HG03521 (cell line): ENCODE measurements at regions not wholly inside any gene's neighbourhood (a gene's known extent, or its start where the extent isn't known, plus 50 kb on each side); places are given as distances from the start of the nearest gene placed in this dataset.

ENCODE experiments used
- ATAC-seq: cut with Tn5 transposase; IDR thresholded peaks from one replicate; pipeline ENCODE4 v1.9.1; 2021; ENCODE audit warnings: mild to moderate bottlenecking, moderate library complexity; ENCODE audit not compliant: unreplicated experiment

DNA sequence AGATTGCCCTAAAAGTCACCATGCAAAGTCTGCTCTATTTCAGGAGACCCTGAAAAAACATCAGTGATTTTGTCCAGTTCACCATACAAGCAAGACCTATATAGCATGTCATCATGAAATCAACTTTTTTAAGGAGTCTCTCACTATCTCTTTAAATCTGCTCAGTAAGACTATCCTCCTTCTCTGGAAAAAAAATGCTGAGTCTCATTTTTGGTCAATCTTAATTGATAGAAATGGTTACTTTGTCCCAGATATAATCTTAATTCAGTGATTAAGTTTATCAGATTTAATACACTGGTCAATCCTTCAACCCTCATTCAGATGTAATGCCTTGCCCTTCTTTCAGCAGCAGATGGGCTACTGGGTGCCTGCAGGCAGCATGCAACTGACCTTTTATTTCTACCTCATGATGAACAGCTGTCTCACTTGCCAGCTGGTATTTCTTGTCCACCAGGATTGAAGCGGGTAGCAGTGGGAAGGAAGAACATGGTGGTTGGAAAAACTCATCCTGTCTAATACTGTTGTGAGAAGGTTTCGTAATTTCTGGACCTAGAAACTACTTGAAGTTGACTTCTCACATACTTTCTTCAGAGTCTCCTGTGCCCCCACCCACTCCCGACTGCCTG lies 375.3 kb downstream of the DNAH5 start:
- ATAC-seq: no peak

DNA sequence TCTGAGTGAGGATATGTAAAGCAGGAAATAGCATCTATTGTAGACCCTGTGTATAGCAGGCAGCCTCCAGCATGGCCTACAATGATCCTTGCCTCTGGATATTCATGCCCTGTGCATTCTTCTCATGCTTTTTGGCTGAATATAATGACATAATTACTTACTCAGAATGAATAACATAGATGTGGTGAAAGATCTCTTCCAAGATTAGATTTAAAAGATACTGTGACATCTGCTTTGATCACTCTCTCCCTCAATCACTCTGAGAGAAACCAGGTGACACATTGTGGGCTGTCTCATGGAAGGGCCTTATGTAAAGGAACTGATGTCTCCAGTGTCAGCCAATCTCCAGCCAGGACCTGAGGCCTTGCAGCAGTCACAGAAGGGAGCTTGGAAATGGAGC lies 376.7 kb downstream of the DNAH5 start:
- ATAC-seq: no peak

DNA sequence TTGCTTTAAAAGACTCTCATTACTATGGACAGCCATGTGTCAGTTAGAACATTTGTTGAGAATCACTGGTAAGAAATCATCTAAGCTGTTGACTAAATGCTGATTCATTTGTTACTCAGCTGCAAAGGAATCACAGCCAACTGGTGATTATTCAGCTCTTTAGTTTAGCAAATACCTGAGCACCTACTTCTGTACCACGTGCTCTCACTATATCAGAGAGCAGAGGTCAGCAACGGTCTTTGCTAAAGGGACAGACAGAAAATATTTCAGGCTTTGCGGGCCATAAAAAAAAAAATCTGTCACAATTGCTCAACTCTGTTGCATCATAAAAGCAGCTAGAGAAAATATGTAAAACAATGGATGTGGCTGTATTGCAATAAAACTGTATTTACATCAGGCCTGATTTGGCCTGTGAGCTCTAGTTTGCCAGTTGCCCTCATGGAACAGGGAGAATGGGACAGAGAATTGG lies 377.6 kb downstream of the DNAH5 start:
- no peak for ATAC-seq

DNA sequence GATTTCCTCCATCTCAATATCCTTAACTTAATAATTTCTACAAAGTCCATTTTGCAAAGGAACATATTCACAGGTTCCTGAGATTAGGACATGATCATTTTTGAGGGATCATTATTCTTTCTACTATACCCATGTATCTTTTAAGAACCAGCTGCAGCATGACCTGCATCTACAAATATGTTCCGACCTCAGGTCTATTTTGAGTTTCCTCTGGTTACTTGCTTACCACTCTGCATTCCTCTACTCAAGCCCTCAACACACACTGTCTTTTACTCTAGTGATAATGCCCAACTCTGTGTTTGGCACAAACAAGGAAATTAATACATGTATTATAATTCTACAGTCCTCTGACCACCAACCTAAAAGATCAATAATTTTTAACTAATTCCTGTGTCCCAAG lies 386.1 kb downstream of the DNAH5 start:
- no peak for ATAC-seq

DNA sequence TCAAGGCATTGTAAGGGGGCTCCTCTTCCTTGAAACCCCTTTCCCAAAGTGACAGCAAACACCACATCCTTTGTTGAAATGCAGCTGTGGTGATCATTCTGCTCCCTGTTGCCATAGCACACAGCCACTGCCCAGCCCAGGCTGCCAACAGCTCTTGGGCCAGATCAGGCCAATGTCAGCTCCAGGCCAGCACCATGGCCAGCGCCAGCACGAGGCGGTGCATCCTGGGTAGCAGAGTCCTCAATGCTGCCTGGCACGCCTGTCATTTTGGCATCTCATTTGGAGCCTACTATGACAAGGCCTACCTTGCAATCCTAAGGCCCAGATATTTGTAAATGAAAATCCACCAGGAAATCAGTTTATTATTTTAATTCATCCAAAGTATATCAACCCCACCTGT lies 390.6 kb downstream of the DNAH5 start:
- no peak for ATAC-seq

DNA sequence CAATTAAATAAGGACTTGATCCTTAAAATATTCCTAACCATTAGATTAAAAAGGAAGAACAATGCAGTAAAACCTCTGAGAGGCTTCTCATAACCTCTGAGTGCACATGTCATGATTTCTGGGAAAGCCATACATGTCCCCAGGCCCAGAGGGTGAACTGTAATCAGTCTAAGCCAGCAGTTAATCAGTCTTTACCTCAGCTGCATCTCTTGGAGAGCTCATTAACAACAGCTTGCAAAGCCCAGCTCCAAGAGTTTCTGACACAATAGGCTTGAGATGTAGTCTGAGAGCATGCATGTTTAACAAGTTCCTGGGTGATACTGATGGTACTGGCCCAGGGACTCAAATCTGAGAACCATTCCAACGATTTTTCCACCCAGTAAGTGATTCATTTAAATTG lies 392.1 kb downstream of the DNAH5 start:
- ATAC-seq: no peak

DNA sequence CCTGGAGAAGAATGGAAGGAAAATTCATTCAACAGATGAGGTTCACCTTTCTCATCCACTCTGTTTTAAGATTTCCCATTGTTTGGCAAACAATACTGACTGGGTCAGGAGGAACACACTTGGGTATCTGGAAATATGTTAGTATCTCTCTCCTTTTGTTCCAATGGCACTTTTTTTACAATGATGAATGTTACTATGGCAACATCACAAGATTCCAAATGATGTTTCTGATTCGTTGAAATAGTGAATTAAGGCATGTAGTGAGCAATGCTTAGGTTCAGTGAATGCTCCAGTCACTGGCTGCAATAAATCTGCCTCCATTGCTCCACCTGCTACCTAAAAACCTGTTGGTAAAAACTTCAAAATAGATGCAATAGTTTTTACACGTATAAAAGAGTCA lies 392.8 kb downstream of the DNAH5 start:
- ATAC-seq: no peak

DNA sequence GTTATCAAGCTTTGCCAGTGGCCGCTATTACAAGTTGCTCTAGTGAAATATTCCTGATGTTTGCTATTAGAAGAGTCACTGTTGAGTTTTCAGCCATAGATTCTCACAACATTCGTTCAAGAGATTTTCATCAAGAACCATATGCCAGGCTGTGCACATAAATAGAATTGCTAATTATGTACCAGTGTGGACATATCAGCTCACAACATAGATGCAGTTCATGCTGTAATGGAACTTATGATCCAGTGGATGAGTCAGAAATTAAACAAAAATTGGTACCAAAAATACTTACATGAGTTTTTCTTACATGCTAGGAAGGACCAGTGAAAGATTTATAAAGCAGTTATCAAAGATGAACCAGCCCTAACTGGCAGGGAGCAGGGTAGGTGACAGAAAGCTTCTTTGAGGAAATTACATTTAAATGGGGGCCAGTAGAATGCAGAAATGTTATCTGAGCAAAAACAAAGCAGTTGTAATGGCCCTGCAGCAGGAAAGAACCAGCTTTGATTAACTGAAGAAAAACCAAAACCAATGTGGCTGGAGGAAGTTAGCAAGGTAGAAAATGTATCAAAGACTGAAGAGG lies 404.2 kb downstream of the DNAH5 start:
- no peak for ATAC-seq

DNA sequence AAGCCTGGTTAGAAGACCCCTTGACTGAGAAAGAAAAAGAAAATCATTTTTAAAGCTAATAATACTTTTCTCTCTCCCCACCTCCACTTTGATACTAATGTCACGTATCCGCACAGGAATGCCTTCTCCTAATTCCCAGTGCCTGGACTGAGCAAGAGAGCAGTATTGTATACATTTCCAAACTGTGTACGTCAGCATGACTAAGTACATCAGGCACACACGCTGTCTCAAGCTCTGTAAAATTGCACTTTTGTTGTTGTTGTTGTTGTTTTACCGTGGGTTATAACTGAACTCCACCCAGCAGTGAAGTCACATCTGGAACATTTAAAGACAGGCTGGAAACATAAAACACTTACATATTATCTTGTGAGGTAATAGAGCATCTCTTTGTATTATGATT lies 407.6 kb downstream of the DNAH5 start:
- no peak for ATAC-seq

DNA sequence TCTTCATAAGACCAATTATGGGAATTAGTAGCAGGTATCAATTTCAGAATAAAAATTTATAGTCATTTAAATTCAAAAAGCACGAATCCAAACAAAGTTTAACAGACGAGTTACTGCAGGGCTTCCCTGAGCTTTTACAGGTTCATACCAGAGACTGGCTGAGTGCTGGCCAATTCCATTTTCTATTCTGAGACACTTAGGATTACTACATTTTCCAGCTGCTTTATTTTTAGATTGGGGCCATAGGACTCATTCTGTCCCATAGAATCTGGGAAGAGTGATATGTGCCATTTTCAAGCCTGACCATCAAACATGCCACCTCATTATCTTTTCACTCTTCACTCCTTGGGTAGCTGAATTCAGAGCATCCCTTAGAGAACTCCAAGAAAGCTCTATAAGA lies 410.7 kb downstream of the DNAH5 start:
- no peak for ATAC-seq

DNA sequence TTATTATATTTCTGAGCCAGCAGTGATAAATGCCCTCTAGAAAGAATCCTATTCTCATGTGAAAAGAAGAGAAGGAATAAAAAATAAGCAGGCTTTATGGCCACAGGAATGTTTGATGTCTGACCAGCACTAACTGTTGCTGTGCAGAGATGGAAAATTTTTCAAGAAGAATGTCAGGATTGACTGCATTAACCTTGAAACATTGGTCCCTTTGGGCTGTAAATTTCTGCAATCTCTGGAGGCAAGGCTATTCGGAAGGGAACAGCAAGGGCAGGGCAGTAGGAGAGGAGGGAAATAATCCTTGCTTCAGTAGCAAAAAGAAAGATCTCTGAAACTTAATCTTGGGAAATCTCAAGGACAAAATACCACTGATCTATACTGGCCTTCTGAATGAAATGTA lies 415.2 kb downstream of the DNAH5 start:
- no peak for ATAC-seq

DNA sequence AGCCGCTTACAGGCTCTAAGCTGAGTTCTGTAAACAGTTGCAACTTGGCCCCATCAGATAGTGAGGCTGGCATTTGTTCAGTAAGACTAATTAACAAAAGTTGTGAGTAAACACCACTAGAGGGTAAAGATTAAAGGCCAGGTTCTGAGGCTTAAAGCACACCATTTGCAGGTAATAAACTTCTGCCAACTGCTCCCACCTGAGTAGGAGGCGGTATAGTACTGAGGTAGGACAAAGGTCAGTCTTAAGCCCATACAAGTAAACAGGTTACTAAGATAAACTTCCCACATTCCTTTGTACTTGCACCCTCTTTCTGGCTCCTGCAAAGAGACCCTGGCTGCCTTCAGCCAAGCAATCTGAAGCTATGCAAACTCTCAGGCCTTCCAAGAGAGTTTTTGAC lies 419.6 kb downstream of the DNAH5 start:
- no peak for ATAC-seq

DNA sequence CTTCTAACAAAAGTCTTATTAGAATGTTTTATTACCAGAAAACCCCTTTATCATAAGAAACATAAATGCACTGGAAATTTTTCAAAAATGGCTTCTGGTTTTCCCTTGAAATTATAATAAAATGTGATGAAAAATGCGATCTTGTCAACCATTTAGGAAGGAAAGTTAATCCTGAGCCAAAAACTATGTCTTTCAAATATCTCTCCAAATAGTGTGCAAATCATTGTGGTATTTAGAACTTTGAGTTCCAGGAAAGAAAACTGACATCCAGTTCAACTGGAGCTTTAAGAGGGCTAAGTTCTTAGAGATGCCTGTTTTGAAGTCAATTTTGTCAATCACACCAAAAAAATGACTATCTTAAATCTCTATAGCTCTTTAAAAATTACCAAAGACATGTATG lies 425.4 kb downstream of the DNAH5 start:
- ATAC-seq: no peak

DNA sequence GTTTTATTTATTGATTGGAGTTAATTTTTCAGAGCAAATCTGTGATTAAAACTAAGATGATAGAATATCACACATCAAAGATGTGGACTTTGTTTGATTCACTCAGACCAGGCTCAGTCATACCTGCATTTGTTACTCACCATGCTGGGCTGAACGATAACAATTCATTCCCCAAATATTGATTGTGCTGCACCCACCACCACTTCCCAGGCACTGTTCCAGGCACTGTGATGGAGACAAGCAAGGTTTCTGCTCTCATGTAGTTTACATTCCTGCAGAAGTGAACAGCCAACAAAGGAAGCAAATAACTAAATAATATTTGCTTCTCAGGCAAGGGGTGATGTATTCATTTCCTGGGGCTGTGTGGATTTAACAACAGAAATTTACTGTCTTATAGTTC lies 428.3 kb downstream of the DNAH5 start:
- no peak for ATAC-seq

DNA sequence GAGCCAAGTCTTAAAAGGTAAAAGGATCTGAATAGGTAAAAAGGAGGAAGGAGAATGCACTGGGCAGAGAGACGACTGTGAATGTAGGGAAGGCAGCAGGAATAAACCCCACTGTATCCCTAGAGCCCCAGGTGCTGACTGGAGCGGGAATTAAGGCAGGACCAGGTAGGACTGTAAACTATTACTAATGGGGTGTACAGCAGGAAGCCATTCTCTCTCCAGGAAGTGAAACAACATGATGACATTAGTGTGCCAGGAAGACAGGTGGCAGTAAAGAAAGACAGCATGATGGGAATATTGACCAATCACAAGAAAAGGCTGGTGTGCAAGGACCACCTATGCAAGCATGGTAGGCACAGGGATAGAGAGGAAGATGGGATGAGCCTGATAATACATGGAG lies 433.0 kb downstream of the DNAH5 start:
- ATAC-seq: no peak

DNA sequence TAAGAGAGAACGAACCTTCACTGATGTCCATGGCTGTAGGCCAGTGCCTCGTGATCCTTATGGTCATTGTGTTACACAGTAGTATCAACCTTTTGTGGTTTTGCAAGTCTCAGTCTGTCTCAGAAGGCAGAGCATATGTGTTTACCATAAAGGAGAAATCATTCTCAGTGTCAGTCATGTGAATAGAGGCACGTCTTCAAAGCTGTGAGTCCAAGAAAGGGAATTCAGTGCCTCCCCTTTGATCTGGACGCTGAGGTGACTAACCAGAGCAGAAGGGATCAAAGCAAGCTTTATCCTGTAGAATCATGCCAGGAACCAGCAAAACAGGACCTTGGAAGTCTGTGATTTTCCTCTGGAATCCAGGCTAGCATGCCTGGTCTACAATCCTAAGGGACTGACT lies 433.9 kb downstream of the DNAH5 start:
- no peak for ATAC-seq

DNA sequence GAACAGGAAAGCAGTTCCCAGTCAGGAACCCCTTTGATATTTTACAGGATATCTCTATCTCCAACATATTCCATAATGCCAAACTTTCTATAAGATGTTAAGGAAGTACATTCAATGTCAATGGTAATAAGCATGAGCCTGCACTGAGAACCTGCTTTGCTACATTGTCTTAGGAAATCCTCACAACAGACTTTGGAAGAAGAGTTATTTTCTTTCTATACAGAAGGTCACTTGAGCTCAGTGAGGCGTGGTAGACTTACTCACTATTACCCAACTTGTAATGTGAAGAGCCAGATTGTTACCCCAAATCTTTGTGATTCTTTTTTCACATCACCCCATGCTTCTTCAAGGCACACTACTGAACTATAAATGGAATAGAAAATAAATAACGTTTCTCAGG lies 435.9 kb downstream of the DNAH5 start:
- no peak for ATAC-seq

DNA sequence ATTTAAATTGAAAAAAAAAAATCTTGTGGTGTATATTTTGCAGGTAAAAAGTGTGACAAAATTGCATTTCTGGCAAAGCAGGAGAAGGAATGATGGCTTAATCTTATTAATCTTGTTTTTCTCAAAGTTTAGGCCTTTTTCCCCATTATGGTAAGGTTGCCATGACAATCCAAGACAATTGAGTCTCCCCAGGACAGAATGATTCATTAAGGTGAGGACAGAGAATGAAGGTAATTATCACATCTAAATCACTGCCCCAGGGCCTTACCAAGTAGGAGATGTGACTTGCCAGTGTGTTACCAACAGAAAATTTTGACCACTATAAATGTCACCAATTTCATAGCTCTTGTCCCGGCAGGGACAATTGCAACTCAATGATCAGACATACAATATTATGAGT lies 439.2 kb downstream of the DNAH5 start:
- ATAC-seq: no peak

DNA sequence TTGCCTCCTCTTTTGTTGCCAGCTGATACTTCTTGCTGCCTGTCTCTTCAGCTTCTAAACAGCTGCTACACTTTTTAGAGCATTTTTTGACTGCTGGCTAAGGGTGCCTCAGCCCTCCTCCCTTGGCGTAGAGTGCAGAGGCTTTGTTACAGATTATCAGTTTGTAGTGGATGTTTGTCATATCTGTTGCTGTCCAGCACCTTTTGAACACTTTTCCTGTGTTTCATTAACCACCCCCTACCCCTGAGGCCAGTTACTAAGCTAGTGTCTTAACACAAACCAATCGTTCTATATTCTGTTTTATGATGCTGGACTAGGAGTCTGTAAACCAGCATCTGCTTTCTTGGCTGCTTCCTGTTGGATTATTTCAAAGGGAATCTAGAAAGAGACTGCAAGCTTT lies 441.5 kb downstream of the DNAH5 start:
- no peak for ATAC-seq

DNA sequence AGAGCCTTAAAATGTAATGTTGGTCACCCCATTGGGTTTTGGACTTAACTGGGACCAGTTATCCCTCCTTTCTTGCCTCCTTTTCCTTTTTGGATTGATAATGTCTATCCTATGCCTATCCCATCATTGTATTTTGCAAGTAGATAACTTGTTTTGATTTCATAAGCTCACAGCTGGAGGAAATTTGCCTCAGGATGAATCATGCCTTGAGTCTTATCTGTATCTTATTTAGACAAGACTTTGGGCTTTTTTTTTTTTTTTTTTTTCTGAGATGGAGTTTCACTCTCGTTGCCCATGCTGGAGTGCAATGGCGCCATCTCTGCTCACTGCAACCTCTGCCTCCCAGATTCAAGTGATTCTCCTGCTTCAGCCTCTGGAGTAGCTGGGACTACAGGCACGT lies 443.3 kb downstream of the DNAH5 start:
- ATAC-seq: no peak

DNA sequence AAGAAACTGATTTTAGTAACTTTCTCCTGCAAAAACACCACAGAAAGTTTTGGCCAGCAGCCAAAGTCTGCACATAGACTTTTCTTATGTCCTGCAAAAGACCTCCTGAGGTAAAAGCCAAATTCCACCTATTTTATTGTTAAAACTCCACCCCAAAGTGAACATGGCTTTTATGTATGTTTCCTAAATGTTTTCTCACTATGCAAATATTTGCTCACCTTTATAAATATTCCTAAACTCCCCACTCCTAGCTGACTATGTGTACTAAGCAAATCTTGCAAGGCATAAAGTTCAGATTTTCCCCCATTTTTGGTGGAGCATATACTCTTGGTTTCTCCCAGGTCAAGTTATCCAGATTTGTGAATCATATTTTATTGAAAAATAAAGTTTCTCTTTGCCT lies 446.2 kb downstream of the DNAH5 start:
- no peak for ATAC-seq

DNA sequence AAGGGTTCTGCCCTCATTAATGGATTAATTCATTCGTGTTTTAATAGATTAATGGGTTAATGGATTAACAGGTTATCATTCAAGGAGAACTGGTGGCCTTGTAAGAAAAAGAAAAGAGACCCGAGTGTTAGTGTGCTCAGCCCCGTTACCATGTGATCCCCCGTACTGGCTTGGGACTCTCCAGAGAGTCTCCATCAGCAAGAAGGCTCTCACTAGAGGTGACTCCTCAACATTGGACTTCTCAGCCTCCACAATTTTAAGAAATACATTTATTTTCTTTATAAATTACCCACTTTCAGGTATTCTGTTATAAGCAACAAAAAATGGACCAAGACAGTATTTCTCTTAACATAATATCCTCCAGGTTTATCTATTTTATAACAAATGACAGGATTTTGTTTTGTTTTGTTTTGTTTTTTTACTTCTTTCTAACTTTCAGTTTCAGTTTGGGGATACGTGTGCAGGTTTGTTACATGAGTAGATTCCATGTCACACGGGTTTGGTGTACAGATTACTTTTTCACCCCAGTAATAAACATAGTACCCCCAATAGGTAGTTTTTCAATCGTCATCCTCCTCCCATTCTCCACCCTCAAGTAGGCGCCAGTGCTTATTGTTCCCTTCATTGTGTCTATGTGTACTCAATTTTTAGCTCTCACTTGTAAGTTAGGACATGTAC lies 456.1 kb downstream of the DNAH5 start:
- ATAC-seq: no peak

DNA sequence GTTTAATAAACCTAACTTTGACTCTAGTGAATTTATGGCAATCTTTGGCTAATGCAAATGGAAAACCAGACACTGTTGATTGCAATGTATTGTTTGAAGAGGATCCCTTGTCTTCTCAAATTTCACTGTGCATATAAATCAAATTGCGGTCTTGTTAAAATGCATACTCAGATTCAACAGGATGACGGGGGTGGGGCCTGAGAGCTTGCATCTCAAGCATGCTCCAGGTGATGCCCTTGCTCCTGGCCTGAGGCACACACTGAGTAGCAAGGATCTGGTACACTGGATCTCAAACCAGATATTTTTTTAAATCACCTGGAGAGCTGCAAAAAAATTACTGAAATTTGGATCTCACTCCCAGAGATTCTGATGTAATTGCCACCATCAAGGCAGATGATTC lies 463.7 kb downstream of the DNAH5 start:
- ATAC-seq: no peak
